ENCODE measurements at regions not wholly inside any gene's neighbourhood (a gene's known extent, or its start where the extent isn't known, plus 50 kb on each side); places are given as distances from the start of the nearest gene placed in this dataset.
"Not testable (repeated sequence)": the region's sequence is repeated elsewhere in the genome, so short reads cannot be mapped to it uniquely, and the experiment has no call there.

DNA sequence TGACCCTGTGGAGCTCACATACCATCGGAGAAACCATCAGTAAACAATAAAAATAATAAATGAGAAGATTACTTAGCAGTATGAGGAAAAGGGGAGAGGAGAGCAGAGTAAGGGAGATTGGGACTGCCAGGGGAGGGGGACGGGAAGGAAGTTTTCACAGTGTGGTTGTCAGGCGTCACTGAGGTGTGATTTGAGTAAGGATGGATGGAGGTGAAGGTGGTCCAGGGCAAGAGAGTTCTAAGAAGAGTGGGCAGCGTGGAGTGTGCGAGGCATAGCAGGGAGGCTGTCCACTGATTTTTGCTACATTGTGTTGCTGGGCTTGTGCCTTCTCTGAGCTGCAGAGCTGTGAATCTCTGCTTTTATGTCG is 119.1 kb downstream of the HPGD start:
- Histone ChIP-seq H3K36me3 (ENCODE audit: control insufficient read depth, insufficient read depth, low read length) (no peaks in the 10 kb centered on the region), H3K9me3 (ENCODE audit: control insufficient read depth, insufficient read depth, low read depth, low read length) (no peaks in the 10 kb centered on the region), H3K9ac (ENCODE audit: insufficient read depth, low read length) (no peak overlapping the region), H2AFZ (ENCODE audit: low read length) (no peak overlapping the region), H4K20me1 (ENCODE audit: control insufficient read depth, extremely low read depth, insufficient read depth, low read length) (no peaks in the 10 kb centered on the region), H3K4me2 (ENCODE audit: extremely low read depth, insufficient read depth, low read length) (no peak overlapping the region), H3K79me2 (ENCODE audit: control insufficient read depth, insufficient read depth, low read length) (no peaks in the 10 kb centered on the region), H3K27ac (ENCODE audit: insufficient read depth, low read length) (no peak overlapping the region), H3K4me1 (ENCODE audit: control insufficient read depth, extremely low read depth, insufficient read depth, low read length) (no peaks in the 10 kb centered on the region), H3K4me3 (replicated peaks in 1 of 4; ENCODE audit: control extremely low read depth in 1 of 4, insufficient read depth in 1 of 4, low read depth in 3 of 4, low read length in 4 of 4) (no peak overlapping the region), H3K27me3 (ENCODE audit: control insufficient read depth, insufficient read depth, low read length) (no peaks in the 10 kb centered on the region)
- TF ChIP-seq EZH2 (IDR thresholded peaks at IDR 0.05; ENCODE audit: low read length, missing control alignments): no peak
- TF ChIP-seq, protein P1, sequence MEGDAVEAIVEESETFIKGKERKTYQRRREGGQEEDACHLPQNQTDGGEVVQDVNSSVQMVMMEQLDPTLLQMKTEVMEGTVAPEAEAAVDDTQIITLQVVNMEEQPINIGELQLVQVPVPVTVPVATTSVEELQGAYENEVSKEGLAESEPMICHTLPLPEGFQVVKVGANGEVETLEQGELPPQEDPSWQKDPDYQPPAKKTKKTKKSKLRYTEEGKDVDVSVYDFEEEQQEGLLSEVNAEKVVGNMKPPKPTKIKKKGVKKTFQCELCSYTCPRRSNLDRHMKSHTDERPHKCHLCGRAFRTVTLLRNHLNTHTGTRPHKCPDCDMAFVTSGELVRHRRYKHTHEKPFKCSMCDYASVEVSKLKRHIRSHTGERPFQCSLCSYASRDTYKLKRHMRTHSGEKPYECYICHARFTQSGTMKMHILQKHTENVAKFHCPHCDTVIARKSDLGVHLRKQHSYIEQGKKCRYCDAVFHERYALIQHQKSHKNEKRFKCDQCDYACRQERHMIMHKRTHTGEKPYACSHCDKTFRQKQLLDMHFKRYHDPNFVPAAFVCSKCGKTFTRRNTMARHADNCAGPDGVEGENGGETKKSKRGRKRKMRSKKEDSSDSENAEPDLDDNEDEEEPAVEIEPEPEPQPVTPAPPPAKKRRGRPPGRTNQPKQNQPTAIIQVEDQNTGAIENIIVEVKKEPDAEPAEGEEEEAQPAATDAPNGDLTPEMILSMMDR (conservative IDR thresholded peaks at IDR 0.05 in 1 of 2, IDR thresholded peaks at IDR 0.05 in 1 of 2; ENCODE audit: low read depth in 1 of 2, low read length in 2 of 2): no peak
- DNase-seq (ENCODE audit: low read depth in 2 of 2): no peak

GRCh38 chr4:174402470-174403176 is 118.9 kb downstream of the CEP44 start:
- Histone ChIP-seq H3K27me3 (ENCODE audit: control insufficient read depth, insufficient read depth, low read length) (no peaks in the 10 kb centered on the region), H2AFZ (ENCODE audit: low read length) (no peak overlapping the region), H3K79me2 (ENCODE audit: control insufficient read depth, insufficient read depth, low read length) (no peaks in the 10 kb centered on the region), H3K36me3 (ENCODE audit: control insufficient read depth, insufficient read depth, low read length) (no peaks in the 10 kb centered on the region), H3K4me3 (replicated peaks in 1 of 4; ENCODE audit: control extremely low read depth in 1 of 4, insufficient read depth in 1 of 4, low read depth in 3 of 4, low read length in 4 of 4) (no peak overlapping the region), H3K4me2 (ENCODE audit: extremely low read depth, insufficient read depth, low read length) (no peak overlapping the region), H4K20me1 (ENCODE audit: control insufficient read depth, extremely low read depth, insufficient read depth, low read length) (no peaks in the 10 kb centered on the region), H3K27ac (ENCODE audit: insufficient read depth, low read length) (no peak overlapping the region), H3K9me3 (ENCODE audit: control insufficient read depth, insufficient read depth, low read depth, low read length) (no peaks in the 10 kb centered on the region), H3K9ac (ENCODE audit: insufficient read depth, low read length) (no peak overlapping the region), H3K4me1 (ENCODE audit: control insufficient read depth, extremely low read depth, insufficient read depth, low read length) (no peaks in the 10 kb centered on the region)
- TF ChIP-seq, protein P1 (conservative IDR thresholded peaks at IDR 0.05 in 1 of 2, IDR thresholded peaks at IDR 0.05 in 1 of 2; ENCODE audit: low read depth in 1 of 2, low read length in 2 of 2): no peak
- no peak for TF ChIP-seq EZH2 (IDR thresholded peaks at IDR 0.05; ENCODE audit: low read length, missing control alignments)
- DNase-seq (ENCODE audit: low read depth in 2 of 2): no peak

- peak in 1 of 2 donors; percentile 56 for DNase-seq (ENCODE audit: low read depth in 2 of 2)
- Histone ChIP-seq H3K4me2 (ENCODE audit: extremely low read depth, insufficient read depth, low read length) (no peak overlapping the region), H3K36me3 (ENCODE audit: control insufficient read depth, insufficient read depth, low read length) (no peaks in the 10 kb centered on the region)
Observed at GRCh38 chr4:174401471-174402130, 117.9 kb downstream of the CEP44 start.

DNA sequence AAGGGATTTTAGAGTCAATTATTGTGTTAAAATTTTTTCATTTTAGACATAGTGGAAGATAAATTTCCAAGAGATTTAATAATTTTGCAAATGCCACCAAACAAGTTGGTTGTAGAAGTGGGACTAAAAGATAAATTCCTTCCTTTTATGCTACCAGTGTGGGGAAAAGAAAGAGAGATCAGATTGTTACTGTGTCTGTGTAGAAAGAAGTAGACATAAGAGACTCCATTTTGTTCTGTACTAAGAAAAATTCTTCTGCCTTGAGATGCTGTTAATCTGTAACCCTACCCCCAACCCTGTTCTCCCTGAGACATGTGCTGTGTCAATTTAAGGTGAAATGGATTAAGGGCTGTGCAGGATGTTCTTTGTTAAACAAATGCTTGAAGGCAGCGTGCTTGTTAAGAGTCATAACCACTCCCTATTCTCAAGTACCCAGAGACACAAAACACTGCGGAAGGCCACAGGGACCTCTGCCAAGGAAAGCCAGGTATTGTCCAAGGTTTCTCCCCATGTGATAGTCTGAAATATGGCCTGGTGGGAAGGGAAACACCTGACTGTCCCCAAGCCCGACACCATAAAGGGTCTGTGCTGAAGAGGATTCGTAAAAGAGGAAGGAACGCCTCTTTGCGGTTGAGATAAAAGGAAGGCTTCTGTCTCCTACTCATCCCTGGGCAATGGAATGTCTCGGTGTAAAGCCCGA is 117.0 kb downstream of the CEP44 start:
- H3K27me3 ChIP-seq (ENCODE audit: control insufficient read depth, insufficient read depth, low read length); DNase-seq (ENCODE audit: low read depth in 2 of 2); H3K79me2 ChIP-seq (ENCODE audit: control insufficient read depth, insufficient read depth, low read length); H4K20me1 ChIP-seq (ENCODE audit: control insufficient read depth, extremely low read depth, insufficient read depth, low read length); H3K36me3 ChIP-seq (ENCODE audit: control insufficient read depth, insufficient read depth, low read length); H3K9ac ChIP-seq (ENCODE audit: insufficient read depth, low read length); H3K4me2 ChIP-seq (ENCODE audit: extremely low read depth, insufficient read depth, low read length); H3K9me3 ChIP-seq (ENCODE audit: control insufficient read depth, insufficient read depth, low read depth, low read length); H3K4me1 ChIP-seq (ENCODE audit: control insufficient read depth, extremely low read depth, insufficient read depth, low read length); H3K27ac ChIP-seq (ENCODE audit: insufficient read depth, low read length); H3K4me3 ChIP-seq (replicated peaks in 1 of 4; ENCODE audit: control extremely low read depth in 1 of 4, insufficient read depth in 1 of 4, low read depth in 3 of 4, low read length in 4 of 4); H2AFZ ChIP-seq (ENCODE audit: low read length): not testable (repeated sequence)

More at GRCh38 chr4:174401471-174402130, 117.9 kb downstream of the CEP44 start:
- Histone ChIP-seq H4K20me1 (ENCODE audit: control insufficient read depth, extremely low read depth, insufficient read depth, low read length) (no peaks in the 10 kb centered on the region), H2AFZ (ENCODE audit: low read length) (no peak overlapping the region), H3K27ac (ENCODE audit: insufficient read depth, low read length) (no peak overlapping the region), H3K79me2 (ENCODE audit: control insufficient read depth, insufficient read depth, low read length) (no peaks in the 10 kb centered on the region), H3K4me1 (ENCODE audit: control insufficient read depth, extremely low read depth, insufficient read depth, low read length) (no peaks in the 10 kb centered on the region), H3K9ac (ENCODE audit: insufficient read depth, low read length) (no peak overlapping the region), H3K27me3 (ENCODE audit: control insufficient read depth, insufficient read depth, low read length) (no peaks in the 10 kb centered on the region), H3K4me3 (replicated peaks in 1 of 4; ENCODE audit: control extremely low read depth in 1 of 4, insufficient read depth in 1 of 4, low read depth in 3 of 4, low read length in 4 of 4) (no peak overlapping the region), H3K9me3 (ENCODE audit: control insufficient read depth, insufficient read depth, low read depth, low read length) (no peaks in the 10 kb centered on the region)
- TF ChIP-seq EZH2 (IDR thresholded peaks at IDR 0.05; ENCODE audit: low read length, missing control alignments): no peak
- TF ChIP-seq, protein P1 (conservative IDR thresholded peaks at IDR 0.05 in 1 of 2, IDR thresholded peaks at IDR 0.05 in 1 of 2; ENCODE audit: low read depth in 1 of 2, low read length in 2 of 2): no peak

Data from fibroblast of lung (primary cell).